HCT116 (cell line): ENCODE measurements at regions not wholly inside any gene's neighbourhood (a gene's known extent, or its start where the extent isn't known, plus 50 kb on each side); places are given as distances from the start of the nearest gene placed in this dataset.

Experiments
- ATAC-seq: fragments of 200-7000 bp; cut with Tn5 transposase; 2 replicates; pipeline ENCODE4 v1.9.1; 2020; ENCODE audit warnings: mild to moderate bottlenecking, moderate library complexity
- BruUV-seq: library from RNA; stranded (reverse); fragments of 400-500 nt; replicated peaks from 2 replicates; lab custom pipeline; 2021; lab: Mats Ljungman, UMichigan
- CTCF ChIA-PET: fragments of 300-600 bp; sonication (Branson Sonifier 250); formaldehyde crosslinking; loops from one replicate; lab custom pipeline; 2021; ENCODE audit warnings: antibody characterized with exemption; lab: Charles Lee
- POLR2A ChIA-PET: fragments of 300-600, 350-600 bp; sonication (Branson Sonifier 250); formaldehyde crosslinking; loops from one replicate; lab custom pipeline; 2021; ENCODE audit warnings: antibody characterized with exemption; lab: Charles Lee
- RAD21 ChIA-PET, 2 experiments: fragments of 300-600 bp; sonication (Branson Sonifier 250); formaldehyde crosslinking; loops; one replicate each; lab custom pipeline; 2023; ENCODE audit warnings: low total read pairs in 2 of 2; ENCODE audit not compliant: uncharacterized antibody in 2 of 2, unreplicated experiment in 2 of 2, low non-redundant PET in 1 of 2; lab: Charles Lee
- DNase-seq: peaks from one replicate; pipeline ENCODE4 v3.0.0-alpha.2; 2010; ENCODE audit warnings: low read depth, low spot score
- H2AFZ ChIP-seq: fragments of 200-600 bp; shearing (Covaris generic), sonication (generic); 2 replicates; pipeline ENCODE4 v1.6.1; 2017; ENCODE audit warnings: low read depth, mixed run types, mixed read lengths, antibody characterized with exemption, low read length; ENCODE audit not compliant: poor library complexity, severe bottlenecking
- H3K27ac ChIP-seq: 2 replicates; pipeline ENCODE4 v1.5.1; 2012; ENCODE audit warnings: low read depth, low read length
- H3K27me3 ChIP-seq: fragments of 200-600 bp; sonication (generic); 2 replicates; pipeline ENCODE4 v1.6.1; 2016; ENCODE audit warnings: mixed run types, low read length, mixed read lengths; ENCODE audit not compliant: insufficient read depth
- H3K36me3 ChIP-seq, 2 experiments: fragments of 200-500 bp in 1 of 2; fragments of 200-600 bp in 1 of 2; sonication (Bioruptor generic) in 1 of 2; sonication (generic) in 1 of 2; 2 replicates each; pipeline versions ENCODE4 v1.5.1 to v1.6.1; 2014 to 2016; ENCODE audit warnings: low read length in 2 of 2, inconsistent platforms in 1 of 2, mixed read lengths in 1 of 2, mixed run types in 1 of 2; ENCODE audit not compliant: insufficient read depth in 2 of 2, control insufficient read depth in 1 of 2
- H3K4me1 ChIP-seq, 2 experiments: fragments of 200-600 bp in 1 of 2; sonication (generic) in 1 of 2; 2 replicates each; pipeline versions ENCODE4 v1.5.1 to v1.6.1; 2012 to 2017; ENCODE audit warnings: low read length in 2 of 2, inconsistent platforms in 1 of 2, mild to moderate bottlenecking in 1 of 2, mixed read lengths in 1 of 2, mixed run types in 1 of 2, moderate library complexity in 1 of 2; ENCODE audit not compliant: insufficient read depth in 2 of 2, control insufficient read depth in 1 of 2
- H3K4me2 ChIP-seq: fragments of 200-600 bp; sonication (generic); 2 replicates; pipeline ENCODE4 v1.6.1; 2017; ENCODE audit warnings: mixed run types, low read length, mixed read lengths
- H3K4me3 ChIP-seq, 2 experiments: fragments of 200-600 bp in 1 of 2; sonication (generic) in 1 of 2; replicated peaks in 1 of 2; 2 replicates each; pipeline ENCODE4 v1.5.1; 2011 to 2016; ENCODE audit warnings: low read length in 2 of 2, control low read depth in 1 of 2, low read depth in 1 of 2, mild to moderate bottlenecking in 1 of 2, mixed read lengths in 1 of 2, mixed run types in 1 of 2
- H3K79me2 ChIP-seq: fragments of 200-600 bp; sonication (generic); 2 replicates; pipeline ENCODE4 v1.6.1; 2017; ENCODE audit warnings: mild to moderate bottlenecking, mixed run types, low read length, moderate library complexity, mixed read lengths; ENCODE audit not compliant: insufficient read depth
- H3K9ac ChIP-seq: fragments of 200-600 bp; sonication (generic); 2 replicates; pipeline ENCODE4 v1.6.1; 2016; ENCODE audit warnings: low read length, mixed read lengths
- H3K9me2 ChIP-seq: fragments of 200-600 bp; sonication (generic), shearing (Covaris generic); 2 replicates; pipeline ENCODE4 v1.6.1; 2017; ENCODE audit warnings: mixed run types, mild to moderate bottlenecking, moderate library complexity; ENCODE audit not compliant: insufficient read depth
- H3K9me3 ChIP-seq, 2 experiments: fragments of 200-500 bp in 1 of 2; fragments of 200-600 bp in 1 of 2; sonication (Bioruptor generic) in 1 of 2; sonication (generic) in 1 of 2; 2 replicates each; pipeline ENCODE4 v1.6.1; 2014 to 2017; ENCODE audit warnings: low read length in 2 of 2, mixed read lengths in 2 of 2, inconsistent platforms in 1 of 2, low read depth in 1 of 2, mild to moderate bottlenecking in 1 of 2, mixed run types in 1 of 2, moderate library complexity in 1 of 2; ENCODE audit not compliant: control insufficient read depth in 1 of 2, insufficient read depth in 1 of 2
- H4K20me1 ChIP-seq: fragments of 200-600 bp; sonication (generic), shearing (Covaris generic); 2 replicates; pipeline ENCODE4 v1.6.1; 2017; ENCODE audit warnings: mixed run types, mild to moderate bottlenecking, moderate library complexity; ENCODE audit not compliant: insufficient read depth
- CBX3 ChIP-seq: IDR thresholded peaks from 2 replicates; pipeline ENCODE4 v1.6.1; 2012; ENCODE audit warnings: low read depth
- JUND ChIP-seq: IDR thresholded peaks from 2 replicates; pipeline ENCODE4 v1.6.1; 2012
- RAD21 ChIP-seq: IDR thresholded peaks from 2 replicates; pipeline ENCODE4 v1.6.1; 2012; ENCODE audit warnings: low read depth, mild to moderate bottlenecking
- YY1 ChIP-seq: IDR thresholded peaks from 2 replicates; pipeline ENCODE4 v1.6.1; 2011; ENCODE audit warnings: low read length, low read depth, moderate library complexity, mild to moderate bottlenecking; ENCODE audit not compliant: insufficient replicate concordance; ENCODE audit errors: extremely low read depth
- ZNF274 ChIP-seq: fragments of 200-500 bp; sonication (Bioruptor generic); IDR thresholded peaks from 2 replicates; pipeline ENCODE4 v1.6.1; 2014; ENCODE audit warnings: mild to moderate bottlenecking, low read depth, low read length, inconsistent platforms
- intact Hi-C: fragments of 100-400 bp; cut with micrococcal nuclease; formaldehyde crosslinking; loops from 2 replicates; pipeline ENCODE4 v1.10.0; 2022
- TF ChIP-seq, protein P1 (sequence below): IDR thresholded peaks from 2 replicates; pipeline ENCODE4 v1.6.1; 2012
- TF ChIP-seq, protein P2 (sequence below): IDR thresholded peaks from 2 replicates; pipeline ENCODE4 v1.6.1; 2012
- TF ChIP-seq, protein P3 (sequence below): IDR thresholded peaks from 2 replicates; pipeline ENCODE4 v1.6.1; 2012; ENCODE audit warnings: low read depth

DNA sequence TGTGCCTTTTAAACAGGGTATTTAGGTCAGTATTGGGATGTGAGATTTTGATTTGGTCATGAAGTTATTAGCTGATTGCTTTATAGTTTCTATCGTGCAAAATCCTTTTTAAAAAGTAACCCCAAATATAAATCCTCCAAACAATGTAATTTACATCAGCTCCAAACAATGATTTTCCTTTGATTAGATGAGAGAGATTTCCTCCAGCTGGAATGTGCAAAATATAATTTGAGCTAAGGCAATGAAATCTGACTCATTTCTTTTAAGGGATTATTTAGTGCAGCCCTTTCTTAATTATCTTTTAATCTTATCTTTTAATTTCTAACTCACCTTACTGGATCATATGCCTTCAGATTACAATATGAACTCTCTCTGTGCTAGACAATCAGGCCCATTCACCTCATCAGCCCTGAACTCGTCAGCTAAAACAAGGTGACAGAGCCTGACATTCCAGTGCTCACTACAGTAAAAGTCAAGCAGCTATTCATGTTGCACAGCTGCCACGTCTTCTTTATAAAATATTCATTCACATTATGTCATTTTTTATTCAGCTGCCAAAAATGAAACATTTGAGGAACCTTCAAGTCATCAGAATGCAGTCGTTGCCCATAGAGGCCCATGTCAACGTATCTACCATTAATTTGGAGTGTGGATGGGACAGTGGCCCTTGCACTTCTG is 440.1 kb downstream of the CBLN4 start:
- H3K4me1 ChIP-seq, result no peaks in the 10 kb centered on the region
- H3K9ac ChIP-seq, result no peak overlapping the region
- DNase-seq, result no peak
- RAD21 ChIA-PET, result no interaction called here
- H3K9me3 ChIP-seq, result peaks cover 12 to 26% of the 10 kb centered on the region in 2 experiments; a peak in 2 of 4 replicates
- H3K27me3 ChIP-seq, result no peaks in the 10 kb centered on the region
- intact Hi-C loops, result no loop called here
- no peaks in the 10 kb centered on the region for H3K79me2 ChIP-seq
- CTCF ChIA-PET, result no interaction called here
- no peaks in the 10 kb centered on the region for H4K20me1 ChIP-seq
- no peak overlapping the region for H3K4me2 ChIP-seq
- H3K27ac ChIP-seq, result no peak overlapping the region
- POLR2A ChIA-PET, result no interaction called here
- BruUV-seq, result no TSS peak
- TF ChIP-seq, protein P1, sequence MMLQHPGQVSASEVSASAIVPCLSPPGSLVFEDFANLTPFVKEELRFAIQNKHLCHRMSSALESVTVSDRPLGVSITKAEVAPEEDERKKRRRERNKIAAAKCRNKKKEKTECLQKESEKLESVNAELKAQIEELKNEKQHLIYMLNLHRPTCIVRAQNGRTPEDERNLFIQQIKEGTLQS, result no peak
- TF ChIP-seq RAD21, result no peak
- TF ChIP-seq, protein P2, sequence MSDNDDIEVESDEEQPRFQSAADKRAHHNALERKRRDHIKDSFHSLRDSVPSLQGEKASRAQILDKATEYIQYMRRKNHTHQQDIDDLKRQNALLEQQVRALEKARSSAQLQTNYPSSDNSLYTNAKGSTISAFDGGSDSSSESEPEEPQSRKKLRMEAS, result no peak
- no peak for TF ChIP-seq ZNF274
- no peak for TF ChIP-seq CBX3
- no peak for TF ChIP-seq YY1
- TF ChIP-seq, protein P3, sequence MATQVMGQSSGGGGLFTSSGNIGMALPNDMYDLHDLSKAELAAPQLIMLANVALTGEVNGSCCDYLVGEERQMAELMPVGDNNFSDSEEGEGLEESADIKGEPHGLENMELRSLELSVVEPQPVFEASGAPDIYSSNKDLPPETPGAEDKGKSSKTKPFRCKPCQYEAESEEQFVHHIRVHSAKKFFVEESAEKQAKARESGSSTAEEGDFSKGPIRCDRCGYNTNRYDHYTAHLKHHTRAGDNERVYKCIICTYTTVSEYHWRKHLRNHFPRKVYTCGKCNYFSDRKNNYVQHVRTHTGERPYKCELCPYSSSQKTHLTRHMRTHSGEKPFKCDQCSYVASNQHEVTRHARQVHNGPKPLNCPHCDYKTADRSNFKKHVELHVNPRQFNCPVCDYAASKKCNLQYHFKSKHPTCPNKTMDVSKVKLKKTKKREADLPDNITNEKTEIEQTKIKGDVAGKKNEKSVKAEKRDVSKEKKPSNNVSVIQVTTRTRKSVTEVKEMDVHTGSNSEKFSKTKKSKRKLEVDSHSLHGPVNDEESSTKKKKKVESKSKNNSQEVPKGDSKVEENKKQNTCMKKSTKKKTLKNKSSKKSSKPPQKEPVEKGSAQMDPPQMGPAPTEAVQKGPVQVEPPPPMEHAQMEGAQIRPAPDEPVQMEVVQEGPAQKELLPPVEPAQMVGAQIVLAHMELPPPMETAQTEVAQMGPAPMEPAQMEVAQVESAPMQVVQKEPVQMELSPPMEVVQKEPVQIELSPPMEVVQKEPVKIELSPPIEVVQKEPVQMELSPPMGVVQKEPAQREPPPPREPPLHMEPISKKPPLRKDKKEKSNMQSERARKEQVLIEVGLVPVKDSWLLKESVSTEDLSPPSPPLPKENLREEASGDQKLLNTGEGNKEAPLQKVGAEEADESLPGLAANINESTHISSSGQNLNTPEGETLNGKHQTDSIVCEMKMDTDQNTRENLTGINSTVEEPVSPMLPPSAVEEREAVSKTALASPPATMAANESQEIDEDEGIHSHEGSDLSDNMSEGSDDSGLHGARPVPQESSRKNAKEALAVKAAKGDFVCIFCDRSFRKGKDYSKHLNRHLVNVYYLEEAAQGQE, result no peak
- TF ChIP-seq JUND, result no peak
- TF ChIP-seq, all 23 proteins: peak for 0
- Histone ChIP-seq H3K4me3 (no peak overlapping the region), H2AFZ (no peak overlapping the region), H3K9me2 (no peaks in the 10 kb centered on the region), H3K36me3 (no peaks in the 10 kb centered on the region)
- ATAC-seq, result no peak
